Right cardiac atrium (tissue), 5 donors: ENCODE measurements at regions not wholly inside any gene's neighbourhood (a gene's known extent, or its start where the extent isn't known, plus 50 kb on each side); places are given as distances from the start of the nearest gene placed in this dataset.

Experiments
- ATAC-seq, 2 donors: fragments of 200-7000 bp; cut with Tn5 transposase; one replicate each; pipeline versions ENCODE4 v1.8.0 to v1.9.1; 2020; ENCODE audit warnings: moderate library complexity in 2 of 2, mild to moderate bottlenecking in 1 of 2
- DNase-seq, 3 donors: peaks; one replicate each; pipeline ENCODE4 v3.0.0-alpha.2; 2020
- H3K27ac ChIP-seq: one replicate; pipeline ENCODE4 v1.5.1; 2013; ENCODE audit warnings: mild to moderate bottlenecking, low read length, control low read depth, moderate library complexity
- H3K27me3 ChIP-seq: one replicate; pipeline ENCODE4 v1.6.1; 2013; ENCODE audit not compliant: control insufficient read depth, insufficient read depth
- H3K4me1 ChIP-seq: one replicate; pipeline ENCODE4 v1.6.1; 2013; ENCODE audit warnings: low read length; ENCODE audit not compliant: control insufficient read depth, insufficient read depth
- H3K4me3 ChIP-seq: one replicate; pipeline ENCODE4 v1.5.1; 2013; ENCODE audit warnings: low read length, control low read depth
- H3K9me3 ChIP-seq: one replicate; pipeline ENCODE4 v1.6.1; 2013; ENCODE audit warnings: low read length; ENCODE audit not compliant: control insufficient read depth
- WGBS: extraction: QIAGEN DNeasy Blood & Tissue Kit; methylation state at CpG from one replicate; pipeline ENCODE4 v1.1.7; 2013; 5-methylcytosine and 5-hydroxymethylcytosine counted together
- intact Hi-C, 4 donors: fragments of 100-400 bp; cut with DNase I; formaldehyde crosslinking; loops; one replicate each; pipeline versions ENCODE4 v1.11.0 to v1.14.0; 2022 to 2023
- donor health status: healthy with polysubstance abuse.
- donor health status: DM: no; HTN: yes; CAD: no.
- donor health status: DM: no; HTN: no; CAD: no.
- donor health status: DM: no; HTN: yes; CAD: no; lungs with severe emphysema.
- donor health status: DM: yes; HTN: yes; CAD: no.

- DNase-seq (no peak), ATAC-seq (no peak)
- no peak overlapping the region for H3K27ac ChIP-seq
- intact Hi-C loops, result no loop called here
- WGBS, result 89% methylated on average over 2 of the region's 2 CpGs
- H3K27me3 ChIP-seq, result no peaks in the 10 kb centered on the region
- H3K4me3 ChIP-seq, result no peak overlapping the region
- no peaks in the 10 kb centered on the region for H3K9me3 ChIP-seq
- H3K4me1 ChIP-seq, result no peaks in the 10 kb centered on the region
Measured at GRCh38 chr3:187827723-187828122, 82.5 kb upstream of the BCL6 start.

DNA sequence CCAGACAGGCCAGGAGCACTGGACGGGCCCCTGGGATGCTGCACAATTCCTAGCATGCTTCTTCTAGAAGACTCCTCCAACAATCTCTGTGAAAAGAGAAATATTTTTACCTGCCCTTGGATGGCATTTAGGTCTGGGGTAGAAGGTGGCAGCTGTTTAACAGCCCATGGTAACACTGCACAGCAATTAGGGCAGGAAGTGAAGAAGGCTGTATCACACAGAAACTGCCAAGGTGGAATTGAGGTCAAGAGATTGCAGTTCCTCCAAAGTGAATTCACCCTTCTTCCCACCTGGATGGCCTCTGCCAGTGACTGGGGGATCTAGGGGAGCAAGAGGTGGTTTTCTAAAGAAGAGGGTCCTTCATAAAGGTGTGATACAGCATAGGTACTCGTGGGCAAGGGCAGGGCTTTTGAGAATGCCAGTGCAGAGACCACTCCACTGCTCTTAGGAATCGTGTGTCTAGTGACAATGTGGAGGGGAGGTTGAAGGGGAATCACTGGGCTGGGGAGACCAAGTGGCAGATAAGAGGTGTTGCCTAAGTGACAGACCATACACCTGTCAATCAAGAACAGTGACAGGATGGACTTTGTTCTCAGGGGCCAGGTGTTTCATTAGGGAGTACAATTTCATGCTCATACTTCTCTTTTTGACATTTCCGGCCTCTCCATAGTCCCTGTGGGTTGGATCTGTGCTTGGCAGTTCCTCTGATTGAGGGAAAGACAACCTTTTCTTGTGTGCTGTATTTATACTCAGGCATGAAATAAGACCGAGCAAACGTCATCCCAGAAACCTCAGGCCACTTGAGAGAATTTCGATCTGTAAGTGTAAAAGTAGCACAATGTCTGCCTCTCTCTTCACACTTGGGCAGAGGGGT is 83.5 kb upstream of the BCL6 start:
- no peak for DNase-seq
- ATAC-seq, result no peak
- H3K27ac ChIP-seq, result no peak overlapping the region
- intact Hi-C loops, result no loop called here
- no peaks in the 10 kb centered on the region for H3K9me3 ChIP-seq
- no peak overlapping the region for H3K4me3 ChIP-seq
- no peaks in the 10 kb centered on the region for H3K4me1 ChIP-seq
- H3K27me3 ChIP-seq, result no peaks in the 10 kb centered on the region
- 80% methylated on average over 7 of the region's 7 CpGs for WGBS

DNA sequence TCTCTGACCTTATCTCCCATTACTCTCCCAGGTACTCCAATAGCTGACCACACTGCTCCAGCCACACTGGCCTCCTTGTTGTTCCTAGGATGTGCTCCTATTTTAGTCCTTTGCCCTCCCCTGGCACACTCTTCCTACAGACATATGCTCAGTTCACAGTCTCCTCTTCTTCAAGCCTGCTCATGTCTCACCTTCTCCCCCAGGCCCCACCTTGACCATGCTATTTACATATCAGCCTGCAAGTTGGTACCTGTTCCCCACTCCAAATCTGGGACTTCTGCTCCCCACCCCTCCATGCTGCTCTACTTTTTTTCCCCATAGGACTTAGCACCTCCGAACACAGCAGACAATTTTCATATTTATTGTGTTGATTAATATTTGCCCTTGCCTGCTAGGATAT is 84.9 kb upstream of the BCL6 start:
- intact Hi-C loops, result no loop called here
- no peaks in the 10 kb centered on the region for H3K27me3 ChIP-seq
- no peaks in the 10 kb centered on the region for H3K9me3 ChIP-seq

GRCh38 chr3:187831125-187832051 is 86.1 kb upstream of the BCL6 start:
- 79% methylated on average over 9 of the region's 9 CpGs for WGBS
- no peak overlapping the region for H3K4me3 ChIP-seq
- H3K27me3 ChIP-seq, result no peaks in the 10 kb centered on the region
- intact Hi-C loops, result no loop called here
- H3K27ac ChIP-seq, result no peak overlapping the region
- DNase-seq (no peak), ATAC-seq (no peak)
- H3K9me3 ChIP-seq, result no peaks in the 10 kb centered on the region
- H3K4me1 ChIP-seq, result no peaks in the 10 kb centered on the region

More for the DNA sequence above, 84.9 kb upstream of the BCL6 start:
- no peaks in the 10 kb centered on the region for H3K4me1 ChIP-seq
- ATAC-seq (no peak), DNase-seq (no peak)
- no peak overlapping the region for H3K27ac ChIP-seq
- 95% methylated on average over 1 of the region's 1 CpG for whole genome bisulfite sequencing
- no peak overlapping the region for H3K4me3 ChIP-seq

GRCh38 chr3:187832202-187832601 is 86.9 kb upstream of the BCL6 start:
- DNase-seq, result no peak
- no peak overlapping the region for H3K4me3 ChIP-seq
- no peaks in the 10 kb centered on the region for H3K9me3 ChIP-seq
- no peak overlapping the region for H3K27ac ChIP-seq
- H3K4me1 ChIP-seq, result no peaks in the 10 kb centered on the region
- 79% methylated on average over 3 of the region's 3 CpGs for WGBS
- intact Hi-C loops, result no loop called here
- no peaks in the 10 kb centered on the region for H3K27me3 ChIP-seq
- ATAC-seq, result no peak

GRCh38 chr3:187833375-187833774 is 88.1 kb upstream of the BCL6 start:
- Histone ChIP-seq H3K4me1 (no peaks in the 10 kb centered on the region), H3K27ac (no peak overlapping the region), H3K27me3 (no peaks in the 10 kb centered on the region), H3K4me3 (no peak overlapping the region), H3K9me3 (no peaks in the 10 kb centered on the region)
- 91% methylated on average over 3 of the region's 3 CpGs for WGBS
- ATAC-seq (no peak), DNase-seq (no peak)
- intact Hi-C loops, result no loop called here

DNA sequence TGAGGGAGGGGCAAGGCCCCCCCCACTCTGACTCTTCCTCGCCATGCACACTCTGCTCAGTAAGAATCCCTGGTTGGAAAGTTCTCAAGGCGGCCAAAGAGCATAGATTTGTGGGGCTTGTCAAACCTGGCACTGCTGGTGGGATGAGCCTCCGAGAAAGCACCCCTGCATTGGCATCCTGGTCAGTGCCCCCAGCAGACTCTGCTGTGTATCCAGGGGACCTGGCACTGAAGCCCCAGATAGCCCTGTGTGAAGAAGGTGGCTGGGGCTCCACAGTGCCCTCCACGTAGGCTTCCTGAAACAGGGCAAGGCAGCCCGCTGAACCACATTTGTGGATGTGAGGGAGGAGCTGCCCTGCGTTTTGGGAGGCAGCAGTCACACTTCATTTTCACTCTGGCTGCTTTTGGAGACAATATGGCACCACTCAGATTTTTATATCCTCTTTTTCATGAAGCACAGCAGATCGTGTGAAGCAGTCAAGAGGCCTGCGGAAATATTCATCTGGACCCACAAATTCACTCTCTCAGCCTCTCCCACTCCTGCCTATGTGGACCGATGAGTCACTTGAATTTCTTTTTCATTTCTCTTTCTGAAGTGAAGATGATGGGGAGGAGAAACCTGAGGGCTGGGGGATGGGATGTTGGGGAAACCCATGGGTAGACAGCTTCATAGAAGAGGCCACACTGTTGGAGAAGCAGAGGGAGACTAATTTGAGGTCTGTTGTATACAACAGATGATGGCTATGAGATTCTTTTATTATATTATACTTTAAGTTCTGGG is 88.7 kb upstream of the BCL6 start:
- no peak for DNase-seq
- Histone ChIP-seq H3K27me3 (no peaks in the 10 kb centered on the region), H3K4me3 (no peak overlapping the region), H3K4me1 (no peaks in the 10 kb centered on the region), H3K9me3 (no peaks in the 10 kb centered on the region), H3K27ac (no peak overlapping the region)
- ATAC-seq, result no peak
- intact Hi-C loops, result no loop called here
- WGBS, result 86% methylated on average over 9 of the region's 9 CpGs

- Histone ChIP-seq H3K27ac (no peak overlapping the region), H3K9me3 (no peaks in the 10 kb centered on the region), H3K4me1 (no peaks in the 10 kb centered on the region), H3K27me3 (no peaks in the 10 kb centered on the region), H3K4me3 (no peak overlapping the region)
- no peak for ATAC-seq
- intact Hi-C loops, result no loop called here
- WGBS, result 66% methylated on average over 8 of the region's 8 CpGs
- no peak for DNase-seq
Measured at GRCh38 chr3:187836823-187837770, 91.8 kb upstream of the BCL6 start.

- no peak overlapping the region for H3K4me3 ChIP-seq
- H3K27me3 ChIP-seq, result no peaks in the 10 kb centered on the region
- WGBS, result 81% methylated on average over 5 of the region's 5 CpGs
- DNase-seq (no peak), ATAC-seq (no peak)
- H3K4me1 ChIP-seq, result no peaks in the 10 kb centered on the region
- no peak overlapping the region for H3K27ac ChIP-seq
- intact Hi-C loops, result no loop called here
- no peaks in the 10 kb centered on the region for H3K9me3 ChIP-seq
Measured at GRCh38 chr3:187838016-187838540, 92.8 kb upstream of the BCL6 start.

GRCh38 chr3:187839422-187839821 is 94.2 kb upstream of the BCL6 start:
- WGBS, result 81% methylated on average over 5 of the region's 5 CpGs
- ATAC-seq, result no peak
- no peak for DNase-seq
- Histone ChIP-seq H3K4me3 (no peak overlapping the region), H3K9me3 (no peaks in the 10 kb centered on the region), H3K27ac (no peak overlapping the region), H3K4me1 (no peaks in the 10 kb centered on the region), H3K27me3 (no peaks in the 10 kb centered on the region)
- intact Hi-C loops, result no loop called here
